H1 (cell line): ENCODE measurements at regions not wholly inside any gene's neighbourhood (a gene's known extent, or its start where the extent isn't known, plus 50 kb on each side); places are given as distances from the start of the nearest gene placed in this dataset.

Experiments
- CTCF ChIA-PET: fragments of 300-600 bp; sonication (Branson Sonifier 250); formaldehyde crosslinking; loops from one replicate; lab custom pipeline; 2021; ENCODE audit not compliant: partially characterized antibody; lab: Charles Lee
- POLR2A ChIA-PET: fragments of 300-600 bp; sonication (Branson Sonifier 250); formaldehyde crosslinking; loops from one replicate; lab custom pipeline; 2021; ENCODE audit warnings: inconsistent platforms; ENCODE audit not compliant: partially characterized antibody; lab: Charles Lee
- DNase-seq, 2 experiments: peaks; one replicate each; pipeline versions ENCODE4 v3.0.0 to v3.0.0-alpha.2; 2010 to 2022; ENCODE audit warnings: low spot score in 2 of 2, low read depth in 1 of 2, mixed read lengths in 1 of 2
- FAIRE-seq: peaks from 2 replicates; lab custom pipeline; 2011; peaks lifted over from hg19 to GRCh38; lab: Jason Lieb, UNC
- H2AFZ ChIP-seq: 2 replicates; pipeline ENCODE4 v1.8.1; 2012; ENCODE audit warnings: low read length, inconsistent platforms
- H2AK5ac ChIP-seq: 2 replicates; pipeline ENCODE4 v1.6.1; 2013; ENCODE audit warnings: low read depth, low read length
- H2BK120ac ChIP-seq: replicated peaks from 2 replicates; pipeline ENCODE3; 2013; ENCODE audit warnings: low read depth, low read length, inconsistent platforms
- H2BK12ac ChIP-seq: 2 replicates; pipeline ENCODE4 v1.6.1; 2013; ENCODE audit warnings: low read depth, low read length
- H2BK15ac ChIP-seq: 2 replicates; pipeline ENCODE4 v1.6.1; 2013; ENCODE audit warnings: low read length
- H2BK20ac ChIP-seq: 2 replicates; pipeline ENCODE4 v1.6.1; 2013; ENCODE audit warnings: low read length
- H2BK5ac ChIP-seq: 2 replicates; pipeline ENCODE4 v1.6.1; 2013; ENCODE audit warnings: low read depth, low read length
- H3K14ac ChIP-seq: 2 replicates; pipeline ENCODE4 v1.6.1; 2013; ENCODE audit warnings: inconsistent platforms; ENCODE audit not compliant: insufficient read length
- H3K18ac ChIP-seq: 2 replicates; pipeline ENCODE4 v1.6.1; 2013; ENCODE audit warnings: low read length; ENCODE audit errors: extremely low read depth
- H3K23ac ChIP-seq: 2 replicates; pipeline ENCODE4 v1.6.1; 2013; ENCODE audit warnings: inconsistent platforms; ENCODE audit not compliant: insufficient read length
- H3K23me2 ChIP-seq: 2 replicates; pipeline ENCODE4 v1.6.1; 2013; ENCODE audit warnings: low read depth, low read length
- H3K27ac ChIP-seq: 2 replicates; pipeline ENCODE4 v1.6.1; 2011; ENCODE audit warnings: low read depth, low read length, inconsistent platforms
- H3K27me3 ChIP-seq, 4 experiments: replicated peaks in 1 of 4; 1 replicate in 1 of 4; 2 replicates in 3 of 4; pipeline versions ENCODE4 v1.6.1 to v1.8.1; 2011 to 2013; ENCODE audit warnings: low read length in 3 of 4, mild to moderate bottlenecking in 3 of 4, inconsistent platforms in 2 of 4, mixed read lengths in 2 of 4, moderate library complexity in 1 of 4; ENCODE audit not compliant: control insufficient read depth in 3 of 4, insufficient read depth in 3 of 4; ENCODE audit errors: extremely low read depth in 1 of 4
- H3K36me3 ChIP-seq, 4 experiments: 2 replicates each; pipeline versions ENCODE4 v1.6.1 to v1.8.1; 2011 to 2013; ENCODE audit warnings: mild to moderate bottlenecking in 4 of 4, low read length in 3 of 4, moderate library complexity in 2 of 4, control low read depth in 1 of 4, inconsistent platforms in 1 of 4; ENCODE audit not compliant: insufficient read depth in 4 of 4, control insufficient read depth in 2 of 4
- H3K4ac ChIP-seq: replicated peaks from 2 replicates; pipeline ENCODE3; 2013; ENCODE audit warnings: low read length, low read depth, mixed read lengths, inconsistent platforms; ENCODE audit not compliant: insufficient read length
- H3K4me1 ChIP-seq, 4 experiments: replicated peaks in 1 of 4; 1 replicate in 1 of 4; 2 replicates in 3 of 4; pipeline versions ENCODE4 v1.6.1 to v1.8.1; 2011 to 2013; ENCODE audit warnings: low read length in 3 of 4, inconsistent platforms in 2 of 4, mixed read lengths in 1 of 4; ENCODE audit not compliant: insufficient read depth in 4 of 4, control insufficient read depth in 3 of 4
- H3K4me2 ChIP-seq, 2 experiments: 2 replicates each; pipeline versions ENCODE4 v1.6.1 to v1.8.1; 2011 to 2013; ENCODE audit warnings: low read depth in 2 of 2, low read length in 2 of 2, control low read depth in 1 of 2, inconsistent platforms in 1 of 2, mild to moderate bottlenecking in 1 of 2; ENCODE audit not compliant: insufficient read depth in 1 of 2
- H3K4me3 ChIP-seq, 4 experiments: fragments of 200-600, 300-600 bp in 1 of 4; sonication (generic), shearing (Covaris generic), sonication (Bioruptor Twin) in 1 of 4; 2 replicates each; pipeline versions ENCODE4 v1.5.1 to v1.8.1; 2011 to 2016; ENCODE audit warnings: low read length in 4 of 4, low read depth in 3 of 4, control low read depth in 2 of 4, inconsistent platforms in 2 of 4, mild to moderate bottlenecking in 2 of 4, mixed read lengths in 1 of 4, moderate library complexity in 1 of 4; ENCODE audit not compliant: insufficient read depth in 2 of 4; ENCODE audit errors: extremely low read depth in 1 of 4
- H3K56ac ChIP-seq: replicated peaks from 2 replicates; pipeline ENCODE3; 2013; ENCODE audit warnings: low read depth, mild to moderate bottlenecking, mixed read lengths, low read length, inconsistent platforms; ENCODE audit not compliant: insufficient read length
- H3K79me1 ChIP-seq: 2 replicates; pipeline ENCODE4 v1.6.1; 2013; ENCODE audit warnings: low read depth, low read length, control low read depth
- H3K79me2 ChIP-seq, 2 experiments: 2 replicates each; pipeline versions ENCODE4 v1.6.1 to v1.8.1; 2012 to 2013; ENCODE audit warnings: low read length in 2 of 2, mild to moderate bottlenecking in 2 of 2, inconsistent platforms in 1 of 2; ENCODE audit not compliant: insufficient read depth in 2 of 2, control insufficient read depth in 1 of 2
- H3K9ac ChIP-seq, 4 experiments: replicated peaks in 1 of 4; 1 replicate in 1 of 4; 2 replicates in 3 of 4; pipeline versions ENCODE4 v1.6.1 to v1.8.1; 2011 to 2013; ENCODE audit warnings: low read depth in 3 of 4, low read length in 3 of 4, control low read depth in 2 of 4, mild to moderate bottlenecking in 2 of 4, moderate library complexity in 2 of 4, inconsistent platforms in 1 of 4; ENCODE audit errors: extremely low read depth in 1 of 4
- H3K9me3 ChIP-seq, 2 experiments: 2 replicates each; pipeline versions ENCODE4 v1.6.1 to v1.8.1; 2012 to 2013; ENCODE audit warnings: mild to moderate bottlenecking in 2 of 2, moderate library complexity in 2 of 2, control low read depth in 1 of 2, inconsistent platforms in 1 of 2, low read depth in 1 of 2, low read length in 1 of 2, mixed read lengths in 1 of 2; ENCODE audit not compliant: insufficient read depth in 2 of 2
- H4K20me1 ChIP-seq, 2 experiments: replicated peaks in 1 of 2; 2 replicates each; pipeline versions ENCODE3 to v1.8.1; 2011 to 2013; ENCODE audit warnings: inconsistent platforms in 2 of 2, low read length in 2 of 2, mild to moderate bottlenecking in 1 of 2; ENCODE audit not compliant: insufficient read depth in 2 of 2, control insufficient read depth in 1 of 2
- H4K5ac ChIP-seq: 2 replicates; pipeline ENCODE4 v1.6.1; 2013; ENCODE audit warnings: low read length, low read depth, mixed read lengths, inconsistent platforms; ENCODE audit not compliant: insufficient read length
- H4K8ac ChIP-seq: 2 replicates; pipeline ENCODE4 v1.8.0; 2013; ENCODE audit warnings: mild to moderate bottlenecking, moderate library complexity, low read length, inconsistent platforms; ENCODE audit not compliant: insufficient read depth; ENCODE audit errors: extremely low read depth
- H4K91ac ChIP-seq: replicated peaks from 2 replicates; pipeline ENCODE3; 2013; ENCODE audit warnings: low read length, mixed read lengths, inconsistent platforms; ENCODE audit not compliant: insufficient read length
- ASH2L ChIP-seq: fragments of 200-600, 300-600 bp; sonication (generic); IDR thresholded peaks from one replicate; pipeline ENCODE4 v1.7.1; 2017; ENCODE audit warnings: low read length
- ATF3 ChIP-seq: IDR thresholded peaks from 2 replicates; pipeline ENCODE4 v1.6.1; 2011; ENCODE audit warnings: low read depth, mild to moderate bottlenecking, low read length; ENCODE audit not compliant: insufficient read depth
- CBX8 ChIP-seq: fragments of 300-800, 300-1000 bp; sonication (generic); IDR thresholded peaks from 2 replicates; pipeline ENCODE4 v1.7.1; 2016; ENCODE audit warnings: low read depth, low read length, borderline replicate concordance
- GTF2F1 ChIP-seq: IDR thresholded peaks from 2 replicates; pipeline ENCODE4 v1.6.1; 2012; ENCODE audit warnings: low read depth, low read length, improper control_type of control experiment, borderline replicate concordance
- HDAC2 ChIP-seq, 2 experiments: fragments of 300-600 bp in 1 of 2; sonication (generic) in 1 of 2; IDR thresholded peaks; 2 replicates each; pipeline ENCODE4 v1.6.1; 2011 to 2012; ENCODE audit warnings: low read depth in 2 of 2, low read length in 2 of 2, mild to moderate bottlenecking in 2 of 2, moderate library complexity in 2 of 2, borderline replicate concordance in 1 of 2, inconsistent platforms in 1 of 2
- MAX ChIP-seq: IDR thresholded peaks from 2 replicates; pipeline ENCODE4 v1.6.1; 2012; ENCODE audit warnings: inconsistent platforms
- PHF8 ChIP-seq: fragments of 200-600 bp; sonication (generic); conservative IDR thresholded peaks from 2 replicates; pipeline ENCODE4 v1.7.1; 2012; ENCODE audit warnings: low read depth, mild to moderate bottlenecking, inconsistent platforms, low read length, moderate library complexity
- POLR2AphosphoS5 ChIP-seq: IDR thresholded peaks from 2 replicates; pipeline ENCODE4 v1.6.1; 2011; ENCODE audit warnings: low read depth, low read length
- RAD21 ChIP-seq, 2 experiments: IDR thresholded peaks in 1 of 2; conservative IDR thresholded peaks in 1 of 2; 2 replicates each; pipeline ENCODE4 v1.6.1; 2011; ENCODE audit warnings: low read depth in 2 of 2, low read length in 2 of 2, improper control_type of control experiment in 1 of 2, inconsistent platforms in 1 of 2, mild to moderate bottlenecking in 1 of 2, moderate library complexity in 1 of 2
- SP2 ChIP-seq: IDR thresholded peaks from 2 replicates; pipeline ENCODE4 v1.6.1; 2012; ENCODE audit warnings: mild to moderate bottlenecking, low read length, inconsistent platforms
- TAF1 ChIP-seq: IDR thresholded peaks from 2 replicates; pipeline ENCODE4 v1.6.1; 2011; ENCODE audit warnings: mild to moderate bottlenecking, low read depth, low read length
- WGBS, 2 experiments: shearing (Covaris generic) in 1 of 2; methylation state at CpG; one replicate each; pipeline versions ENCODE4 v1.1.6 to v1.1.7; 2013 to 2015; ENCODE audit warnings: low lambda C conversion rate in 2 of 2, mixed read lengths in 2 of 2, inconsistent platforms in 1 of 2, low coverage in 1 of 2, missing lambda C conversion rate in 1 of 2; ENCODE audit not compliant: insufficient replicate concordance in 2 of 2, insufficient coverage in 1 of 2, insufficient read length in 1 of 2; ENCODE audit errors: extremely low coverage in 1 of 2, missing lambda C conversion rate in 1 of 2; 5-methylcytosine and 5-hydroxymethylcytosine counted together

GRCh38 chr1:118773656-118774055 is 214.5 kb downstream of the TBX15 start:
- H3K4ac ChIP-seq: no peak overlapping the region
- H3K18ac ChIP-seq: no peak overlapping the region
- H3K56ac ChIP-seq: no peak overlapping the region
- TF ChIP-seq CBX8: no peak
- TF ChIP-seq HDAC2 (IDR thresholded peaks at IDR 0.05; ENCODE audit: borderline replicate concordance in 1 of 2, low read depth in 2 of 2, low read length in 2 of 2): no peak
- TF ChIP-seq ATF3: no peak
- TF ChIP-seq MAX: no peak
- TF ChIP-seq SP2: no peak
- no peak for TF ChIP-seq TAF1
- no peak for TF ChIP-seq ASH2L
- TF ChIP-seq POLR2AphosphoS5: no peak
- TF ChIP-seq GTF2F1: no peak
- no peak for TF ChIP-seq RAD21 (IDR thresholded peaks at IDR 0.05 in 1 of 2, conservative IDR thresholded peaks at IDR 0.05 in 1 of 2; ENCODE audit: low read depth in 2 of 2, low read length in 2 of 2)
- TF ChIP-seq PHF8: no peak

More at GRCh38 chr1:118773656-118774055, 214.5 kb downstream of the TBX15 start:
- POLR2A ChIA-PET: no interaction called here
- no peak overlapping the region for H2BK20ac ChIP-seq
- FAIRE-seq: no peak
- H2BK15ac ChIP-seq: no peak overlapping the region
- H3K79me2 ChIP-seq: no peaks in the 10 kb centered on the region
- no peaks in the 10 kb centered on the region for H3K79me1 ChIP-seq
- H3K9me3 ChIP-seq: no peaks in the 10 kb centered on the region
- no peak overlapping the region for H3K27ac ChIP-seq
- H3K4me1 ChIP-seq: no peaks in the 10 kb centered on the region
- no peak overlapping the region for H4K5ac ChIP-seq
- H2BK120ac ChIP-seq: no peak overlapping the region
- H3K23me2 ChIP-seq: no peaks in the 10 kb centered on the region
- no peak for DNase-seq
- H2AK5ac ChIP-seq: no peak overlapping the region
- no peak overlapping the region for H3K23ac ChIP-seq
- H3K14ac ChIP-seq: no peak overlapping the region
- no peak overlapping the region for H2AFZ ChIP-seq
- 93% methylated on average over 1 of the region's 1 CpG; no CpG with 5 or more reads in 1 of the 2 experiments for WGBS, 2 experiments
- no peaks in the 10 kb centered on the region for H4K20me1 ChIP-seq
- no peak overlapping the region for H3K9ac ChIP-seq
- H3K27me3 ChIP-seq: no peaks in the 10 kb centered on the region
- H2BK5ac ChIP-seq: no peak overlapping the region
- no peak overlapping the region for H3K4me2 ChIP-seq
- no peak overlapping the region for H4K8ac ChIP-seq
- CTCF ChIA-PET: no interaction called here
- H2BK12ac ChIP-seq: no peak overlapping the region
- no peak overlapping the region for H4K91ac ChIP-seq
- H3K4me3 ChIP-seq: no peak overlapping the region
- H3K36me3 ChIP-seq: no peaks in the 10 kb centered on the region
